Panc1 (cell line): ENCODE measurements at regions not wholly inside any gene's neighbourhood (a gene's known extent, or its start where the extent isn't known, plus 50 kb on each side); places are given as distances from the start of the nearest gene placed in this dataset.

Experiments used
- ATAC-seq: fragments of 200-7000 bp; cut with Tn5 transposase; 2 replicates; pipeline ENCODE4 v1.9.1; 2020; ENCODE audit warnings: mild to moderate bottlenecking, moderate library complexity
- BruUV-seq: library from RNA; stranded (reverse); fragments of 400-500 nt; replicated peaks from 2 replicates; lab custom pipeline; 2021; lab: Mats Ljungman, UMichigan
- CTCF ChIA-PET: fragments of 300-600 bp; sonication (Branson Sonifier 250); formaldehyde crosslinking; loops from one replicate; lab custom pipeline; 2022; ENCODE audit warnings: antibody characterized with exemption; lab: Charles Lee
- POLR2A ChIA-PET: fragments of 300-600 bp; sonication (Branson Sonifier 250); formaldehyde crosslinking; loops from one replicate; lab custom pipeline; 2022; ENCODE audit warnings: antibody characterized with exemption; lab: Charles Lee
- DNase-seq: peaks from one replicate; pipeline ENCODE4 v3.0.0-alpha.2; 2010; ENCODE audit warnings: low read depth, low spot score
- H3K27ac ChIP-seq: 2 replicates; pipeline ENCODE4 v1.5.1; 2011; ENCODE audit warnings: mild to moderate bottlenecking, low read length, inconsistent platforms
- H3K27me3 ChIP-seq: fragments of 200-500 bp; sonication (Bioruptor generic); 2 replicates; pipeline ENCODE4 v1.6.0; 2014; ENCODE audit warnings: low read length, inconsistent platforms; ENCODE audit not compliant: control insufficient read depth, insufficient read depth
- H3K36me3 ChIP-seq: fragments of 200-500 bp; sonication (Bioruptor generic); 2 replicates; pipeline ENCODE4 v1.5.1; 2014; ENCODE audit warnings: inconsistent platforms, mild to moderate bottlenecking, low read length, moderate library complexity; ENCODE audit not compliant: control insufficient read depth, insufficient read depth
- H3K4me1 ChIP-seq: 2 replicates; pipeline ENCODE4 v1.5.1; 2011; ENCODE audit warnings: inconsistent platforms, mild to moderate bottlenecking, low read length, moderate library complexity; ENCODE audit not compliant: control insufficient read depth, insufficient read depth
- H3K4me3 ChIP-seq, 2 experiments: 2 replicates each; pipeline ENCODE4 v1.5.1; 2011 to 2012; ENCODE audit warnings: low read depth in 2 of 2, low read length in 2 of 2, mild to moderate bottlenecking in 2 of 2, inconsistent platforms in 1 of 2, moderate library complexity in 1 of 2
- H3K9me3 ChIP-seq: fragments of 200-500 bp; sonication (Bioruptor generic); 2 replicates; pipeline ENCODE4 v1.5.1; 2014; ENCODE audit warnings: low read depth, mild to moderate bottlenecking, inconsistent platforms, low read length, moderate library complexity; ENCODE audit not compliant: control insufficient read depth, insufficient read depth
- POLR2AphosphoS5 ChIP-seq: IDR thresholded peaks from 2 replicates; pipeline ENCODE4 v1.6.1; 2012; ENCODE audit warnings: mild to moderate bottlenecking, low read depth, low read length, moderate library complexity
- SIN3A ChIP-seq: IDR thresholded peaks from 2 replicates; pipeline ENCODE4 v1.6.1; 2012; ENCODE audit warnings: low read depth, mild to moderate bottlenecking, low read length, moderate library complexity, borderline replicate concordance; ENCODE audit not compliant: insufficient read depth
- TCF7L2 ChIP-seq: IDR thresholded peaks from 2 replicates; pipeline ENCODE4 v1.6.1; 2011; ENCODE audit warnings: mild to moderate bottlenecking, low read depth, low read length, inconsistent platforms
- in situ Hi-C: cut with HindIII; loops from 2 replicates; pipeline ENCODE4 v1.10.0; 2016; ENCODE audit warnings: low sequenced_read_pairs, low pct_unique_long_range_greater_than_20kb
- intact Hi-C: fragments of 100-400 bp; cut with micrococcal nuclease; formaldehyde crosslinking; loops from one replicate; pipeline ENCODE4 v1.10.0; 2022; ENCODE audit not compliant: unreplicated experiment
- TF ChIP-seq, protein P1 (sequence below), 2 experiments: IDR thresholded peaks; 2 replicates each; pipeline ENCODE4 v1.6.1; 2011 to 2012; ENCODE audit warnings: low read depth in 2 of 2, control low read depth in 1 of 2, low read length in 1 of 2, mild to moderate bottlenecking in 1 of 2, moderate library complexity in 1 of 2; ENCODE audit not compliant: insufficient read depth in 1 of 2
- TF ChIP-seq, protein P2 (sequence below): fragments of 450-650 bp; IDR thresholded peaks from 2 replicates; pipeline ENCODE4 v1.5.1; 2017; ENCODE audit warnings: mild to moderate bottlenecking

DNA sequence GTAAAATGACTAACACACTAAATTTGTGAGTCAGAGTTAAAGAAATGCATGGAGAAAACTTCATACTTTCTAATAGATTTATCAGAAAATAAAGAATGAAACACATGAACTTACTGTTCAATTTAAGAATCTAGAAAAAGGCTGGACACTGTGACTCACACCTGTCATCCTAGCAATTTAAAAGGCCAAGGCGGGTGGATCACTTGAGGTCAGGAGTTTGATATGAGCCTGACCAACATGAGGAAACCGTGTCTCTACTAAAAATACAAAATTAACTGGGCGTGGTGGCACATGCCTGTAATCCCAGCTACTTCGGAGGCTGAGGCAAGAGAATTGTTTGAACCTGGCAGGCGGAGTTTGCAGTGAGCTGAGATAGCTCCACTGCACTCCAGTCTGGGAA lies 1106.2 kb upstream of the LRRN3 start:
- H3K36me3 ChIP-seq = no peaks in the 10 kb centered on the region
- CTCF ChIA-PET = no interaction called here
- ATAC-seq = no peak
- no TSS peak for BruUV-seq
- in situ Hi-C loops = no loop called here
- TF ChIP-seq TCF7L2 = no peak
- TF ChIP-seq POLR2AphosphoS5 = no peak
- TF ChIP-seq, protein P1, sequence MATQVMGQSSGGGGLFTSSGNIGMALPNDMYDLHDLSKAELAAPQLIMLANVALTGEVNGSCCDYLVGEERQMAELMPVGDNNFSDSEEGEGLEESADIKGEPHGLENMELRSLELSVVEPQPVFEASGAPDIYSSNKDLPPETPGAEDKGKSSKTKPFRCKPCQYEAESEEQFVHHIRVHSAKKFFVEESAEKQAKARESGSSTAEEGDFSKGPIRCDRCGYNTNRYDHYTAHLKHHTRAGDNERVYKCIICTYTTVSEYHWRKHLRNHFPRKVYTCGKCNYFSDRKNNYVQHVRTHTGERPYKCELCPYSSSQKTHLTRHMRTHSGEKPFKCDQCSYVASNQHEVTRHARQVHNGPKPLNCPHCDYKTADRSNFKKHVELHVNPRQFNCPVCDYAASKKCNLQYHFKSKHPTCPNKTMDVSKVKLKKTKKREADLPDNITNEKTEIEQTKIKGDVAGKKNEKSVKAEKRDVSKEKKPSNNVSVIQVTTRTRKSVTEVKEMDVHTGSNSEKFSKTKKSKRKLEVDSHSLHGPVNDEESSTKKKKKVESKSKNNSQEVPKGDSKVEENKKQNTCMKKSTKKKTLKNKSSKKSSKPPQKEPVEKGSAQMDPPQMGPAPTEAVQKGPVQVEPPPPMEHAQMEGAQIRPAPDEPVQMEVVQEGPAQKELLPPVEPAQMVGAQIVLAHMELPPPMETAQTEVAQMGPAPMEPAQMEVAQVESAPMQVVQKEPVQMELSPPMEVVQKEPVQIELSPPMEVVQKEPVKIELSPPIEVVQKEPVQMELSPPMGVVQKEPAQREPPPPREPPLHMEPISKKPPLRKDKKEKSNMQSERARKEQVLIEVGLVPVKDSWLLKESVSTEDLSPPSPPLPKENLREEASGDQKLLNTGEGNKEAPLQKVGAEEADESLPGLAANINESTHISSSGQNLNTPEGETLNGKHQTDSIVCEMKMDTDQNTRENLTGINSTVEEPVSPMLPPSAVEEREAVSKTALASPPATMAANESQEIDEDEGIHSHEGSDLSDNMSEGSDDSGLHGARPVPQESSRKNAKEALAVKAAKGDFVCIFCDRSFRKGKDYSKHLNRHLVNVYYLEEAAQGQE (IDR thresholded peaks at IDR 0.05; ENCODE audit: insufficient read depth in 1 of 2, low read depth in 2 of 2, low read length in 1 of 2) = no peak
- TF ChIP-seq SIN3A = no peak
- TF ChIP-seq, protein P2, sequence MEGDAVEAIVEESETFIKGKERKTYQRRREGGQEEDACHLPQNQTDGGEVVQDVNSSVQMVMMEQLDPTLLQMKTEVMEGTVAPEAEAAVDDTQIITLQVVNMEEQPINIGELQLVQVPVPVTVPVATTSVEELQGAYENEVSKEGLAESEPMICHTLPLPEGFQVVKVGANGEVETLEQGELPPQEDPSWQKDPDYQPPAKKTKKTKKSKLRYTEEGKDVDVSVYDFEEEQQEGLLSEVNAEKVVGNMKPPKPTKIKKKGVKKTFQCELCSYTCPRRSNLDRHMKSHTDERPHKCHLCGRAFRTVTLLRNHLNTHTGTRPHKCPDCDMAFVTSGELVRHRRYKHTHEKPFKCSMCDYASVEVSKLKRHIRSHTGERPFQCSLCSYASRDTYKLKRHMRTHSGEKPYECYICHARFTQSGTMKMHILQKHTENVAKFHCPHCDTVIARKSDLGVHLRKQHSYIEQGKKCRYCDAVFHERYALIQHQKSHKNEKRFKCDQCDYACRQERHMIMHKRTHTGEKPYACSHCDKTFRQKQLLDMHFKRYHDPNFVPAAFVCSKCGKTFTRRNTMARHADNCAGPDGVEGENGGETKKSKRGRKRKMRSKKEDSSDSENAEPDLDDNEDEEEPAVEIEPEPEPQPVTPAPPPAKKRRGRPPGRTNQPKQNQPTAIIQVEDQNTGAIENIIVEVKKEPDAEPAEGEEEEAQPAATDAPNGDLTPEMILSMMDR = no peak
- H3K27me3 ChIP-seq = no peaks in the 10 kb centered on the region
- POLR2A ChIA-PET = interaction anchor here (0.7 kb wide), 1 partner anchor 299 kb away, joined by 4 read pairs; no protein-coding TSS in a partner anchor
- intact Hi-C loops = no loop called here
- DNase-seq = no peak
- H3K27ac ChIP-seq = no peak overlapping the region
- no peaks in the 10 kb centered on the region; the same call in 1 of the 2 replicates for H3K9me3 ChIP-seq
- H3K4me3 ChIP-seq = no peak overlapping the region
- no peaks in the 10 kb centered on the region for H3K4me1 ChIP-seq

DNA sequence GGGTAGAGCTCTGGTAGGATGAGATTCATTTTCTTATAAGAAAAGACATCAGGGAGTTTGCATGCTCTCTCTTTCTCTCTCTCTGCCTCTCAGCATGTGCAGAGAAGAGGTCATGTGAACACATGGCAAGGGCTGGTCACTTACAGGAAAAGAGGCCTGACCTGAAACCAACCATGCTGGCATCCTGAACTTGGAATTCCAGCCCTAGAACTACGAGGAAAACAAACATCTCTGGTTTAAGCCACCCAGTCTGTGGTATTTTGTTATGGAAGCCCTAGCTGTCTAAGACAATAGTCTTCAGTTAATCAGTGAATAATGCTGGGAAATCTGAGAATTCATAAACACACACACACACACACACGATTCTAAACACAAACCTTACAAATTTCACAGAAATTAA lies 1104.2 kb upstream of the LRRN3 start:
- DNase-seq (no peak), ATAC-seq (no peak)
- ChIA-PET CTCF (no interaction called here), POLR2A (no interaction called here)
- BruUV-seq = no TSS peak
- TF ChIP-seq SIN3A = no peak
- no peak overlapping the region for H3K27ac ChIP-seq
- in situ Hi-C loops (no loop called here), intact Hi-C loops (no loop called here)
- no peaks in the 10 kb centered on the region for H3K27me3 ChIP-seq
- no peaks in the 10 kb centered on the region for H3K36me3 ChIP-seq
- no peak overlapping the region for H3K4me3 ChIP-seq
- no peaks in the 10 kb centered on the region for H3K4me1 ChIP-seq
- no peaks in the 10 kb centered on the region; the same call in 1 of the 2 replicates for H3K9me3 ChIP-seq

DNA sequence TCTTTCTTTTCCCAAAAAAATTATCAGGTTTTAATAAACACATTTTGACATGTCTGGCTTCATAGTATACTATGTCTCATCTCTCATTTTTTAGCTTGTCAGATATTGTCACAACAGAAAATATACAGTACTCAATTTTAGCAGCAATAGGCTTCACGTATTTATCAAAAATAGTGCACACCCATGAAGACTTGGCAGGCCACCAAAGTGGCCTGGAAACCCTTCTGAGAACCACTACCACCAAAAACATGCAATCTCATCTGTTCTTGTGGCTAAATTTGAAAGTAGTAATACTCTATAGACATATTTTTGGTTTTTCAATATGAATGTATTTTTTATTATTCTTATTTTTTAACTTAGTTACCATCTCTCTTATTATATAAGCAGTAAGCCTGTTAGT lies 1094.5 kb upstream of the LRRN3 start:
- TF ChIP-seq TCF7L2 (no peak), POLR2AphosphoS5 (no peak), SIN3A (no peak)
- TF ChIP-seq, protein P1 (IDR thresholded peaks at IDR 0.05; ENCODE audit: insufficient read depth in 1 of 2, low read depth in 2 of 2, low read length in 1 of 2) = no peak
- TF ChIP-seq, protein P2 = no peak
- no peaks in the 10 kb centered on the region for H3K9me3 ChIP-seq
- H3K27me3 ChIP-seq = no peaks in the 10 kb centered on the region
- CTCF ChIA-PET = no interaction called here
- POLR2A ChIA-PET = no interaction called here
- DNase-seq (no peak), ATAC-seq (no peak)
- H3K4me3 ChIP-seq = no peak overlapping the region
- BruUV-seq = no TSS peak
- no peaks in the 10 kb centered on the region for H3K36me3 ChIP-seq
- no peak overlapping the region for H3K27ac ChIP-seq
- intact Hi-C loops = no loop called here
- H3K4me1 ChIP-seq = no peaks in the 10 kb centered on the region
- in situ Hi-C loops = no loop called here
